ENCODE measurements at regions not wholly inside any gene's neighbourhood (a gene's known extent, or its start where the extent isn't known, plus 50 kb on each side); places are given as distances from the start of the nearest gene placed in this dataset.
"Not testable (repeated sequence)": the region's sequence is repeated elsewhere in the genome, so short reads cannot be mapped to it uniquely, and the experiment has no call there.

DNA sequence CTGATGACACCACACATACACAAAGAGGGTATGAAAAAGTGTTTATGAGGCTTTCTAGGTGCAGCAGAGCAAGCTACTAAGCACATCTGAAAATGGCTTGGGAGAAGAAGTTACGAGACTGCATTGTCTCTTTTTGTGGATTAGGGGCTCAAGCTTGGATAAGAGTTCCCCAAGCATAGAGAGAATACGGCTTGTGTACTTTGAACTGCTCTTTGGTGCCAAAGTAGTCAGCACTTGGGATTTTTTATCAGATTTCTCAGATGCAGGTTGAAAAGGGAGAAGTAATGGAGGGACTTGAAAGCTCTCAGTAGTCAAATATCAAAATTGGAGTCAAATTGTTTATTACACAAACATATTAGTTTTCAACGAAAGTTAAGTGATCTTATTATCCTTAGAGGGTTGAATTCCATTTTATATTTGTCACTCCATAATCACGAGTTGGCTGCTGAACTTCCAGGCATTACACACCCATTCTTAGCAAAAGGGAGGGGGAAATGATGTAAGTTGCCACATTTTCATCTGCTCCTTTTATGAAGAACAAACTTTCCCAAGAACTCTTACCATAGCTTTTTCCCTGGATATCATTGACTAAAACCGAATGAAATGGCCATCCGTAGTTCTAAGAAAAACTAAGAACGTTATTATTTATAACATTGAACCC lies 1904.9 kb downstream of the PCDH7 start:
- ATAC-seq (ENCODE audit: poor library complexity) = no peak
- intact Hi-C loops (cut with DNase I) = no loop called here

GRCh38 chr4:32625687-32626337 lies 1905.6 kb downstream of the PCDH7 start:
- DNase-seq (no peak), ATAC-seq (ENCODE audit: poor library complexity) (no peak)
- intact Hi-C loops (cut with DNase I) = no loop called here

More for the DNA sequence above, 1904.9 kb downstream of the PCDH7 start:
- no peak for DNase-seq

- intact Hi-C loops (cut with DNase I) = no loop called here
- DNase-seq (no peak), ATAC-seq (ENCODE audit: poor library complexity) (no peak)
These were observed 1911.7 kb downstream of the PCDH7 start for GRCh38 chr4:32631831-32632230.

DNA sequence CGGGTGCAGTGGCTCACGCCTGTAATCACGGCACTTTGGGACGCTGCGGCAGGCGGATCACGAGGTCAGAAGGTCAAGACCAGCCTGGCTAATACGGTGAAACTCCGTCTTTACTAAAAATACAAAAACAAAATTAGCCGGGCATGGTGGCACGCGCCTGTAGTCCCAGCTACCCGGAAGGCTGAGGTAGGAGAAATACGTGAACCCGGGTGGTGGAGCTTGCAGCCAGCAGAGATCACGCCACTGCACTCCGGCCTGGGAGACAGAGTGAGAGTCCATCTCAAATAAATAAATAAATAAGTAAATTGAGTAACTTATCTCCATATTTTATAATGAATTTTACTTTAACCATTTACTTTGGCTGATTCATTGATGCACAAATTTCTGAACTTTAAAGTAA lies 1913.3 kb downstream of the PCDH7 start:
- intact Hi-C loops (cut with DNase I) = no loop called here
- DNase-seq (no peak), ATAC-seq (ENCODE audit: poor library complexity) (no peak)

GRCh38 chr4:32645653-32646052 lies 1925.5 kb downstream of the PCDH7 start:
- DNase-seq (no peak), ATAC-seq (ENCODE audit: poor library complexity) (no peak)
- intact Hi-C loops (cut with DNase I) = no loop called here

- no peak for ATAC-seq (ENCODE audit: poor library complexity)
- no peak for DNase-seq
- intact Hi-C loops (cut with DNase I) = no loop called here
These were observed 1937.8 kb downstream of the PCDH7 start for GRCh38 chr4:32658019-32658418.

DNA sequence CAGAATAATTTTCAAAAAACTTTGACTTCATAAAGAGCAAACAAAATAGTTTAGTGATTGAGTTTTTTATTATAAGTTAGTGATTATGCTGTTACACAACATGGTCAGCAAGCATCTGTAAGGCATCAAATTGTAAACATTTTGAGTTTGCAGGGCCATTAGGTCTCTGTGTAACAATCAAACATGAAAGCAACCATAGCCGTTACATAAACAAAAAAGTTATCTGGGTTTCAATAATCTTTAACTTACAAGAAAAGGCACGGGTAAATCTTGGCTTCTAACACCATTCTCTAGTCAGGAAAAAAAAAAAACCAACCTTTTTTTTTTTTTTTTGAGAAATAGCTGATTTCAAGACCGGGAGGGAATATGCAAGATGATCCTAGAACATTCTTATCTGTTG lies 1941.1 kb downstream of the PCDH7 start:
- ATAC-seq (ENCODE audit: poor library complexity) = no peak
- intact Hi-C loops (cut with DNase I) = no loop called here

DNA sequence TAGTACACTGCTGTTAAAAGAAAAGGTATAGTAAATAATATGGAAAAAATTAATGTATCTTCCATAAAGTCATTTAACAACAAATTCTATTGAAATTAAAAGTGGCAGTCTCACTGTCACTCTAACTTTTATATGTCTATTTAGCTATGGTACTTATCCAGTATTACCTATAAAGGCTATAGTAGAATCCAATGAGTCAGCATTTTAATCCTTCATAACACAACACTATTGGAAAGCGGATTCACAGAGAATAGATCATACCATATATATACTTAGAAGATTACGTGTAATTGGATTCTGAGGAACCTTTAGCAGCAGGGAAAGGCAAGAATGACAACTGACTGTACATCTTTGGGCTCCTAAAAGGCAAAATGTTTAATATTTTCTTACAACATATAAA lies 1942.6 kb downstream of the PCDH7 start:
- DNase-seq = no peak
- intact Hi-C loops (cut with DNase I) = no loop called here
- no peak for ATAC-seq (ENCODE audit: poor library complexity)

More for the DNA sequence above, 1941.1 kb downstream of the PCDH7 start:
- DNase-seq = no peak

- intact Hi-C loops (cut with DNase I) = no loop called here
- DNase-seq = no peak
- no peak for ATAC-seq (ENCODE audit: poor library complexity)
These were observed 1952.2 kb downstream of the PCDH7 start for GRCh38 chr4:32672359-32672758.

DNA sequence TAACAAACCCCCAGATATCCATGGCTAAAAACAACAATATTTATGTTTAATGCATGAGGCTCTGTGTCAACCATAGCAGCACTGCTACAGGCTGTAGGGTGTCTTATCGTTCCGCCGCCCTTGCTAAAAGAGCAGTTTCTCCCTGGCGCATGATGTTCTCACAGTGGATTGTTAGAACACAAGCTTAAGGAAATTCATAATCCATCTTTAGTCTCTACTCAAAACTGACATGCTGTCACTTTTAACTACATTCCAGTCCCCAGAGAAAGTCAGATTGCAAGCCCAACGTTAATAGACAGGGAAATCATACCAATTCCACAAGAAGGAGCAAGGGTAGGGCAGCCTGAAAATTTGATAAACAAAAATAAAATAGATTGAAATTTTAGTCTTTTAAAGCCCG lies 1960.8 kb downstream of the PCDH7 start:
- intact Hi-C loops (cut with DNase I) = no loop called here
- ATAC-seq (ENCODE audit: poor library complexity) (no peak), DNase-seq (no peak)

GRCh38 chr4:32684160-32684559 lies 1964.0 kb downstream of the PCDH7 start:
- DNase-seq (no peak), ATAC-seq (ENCODE audit: poor library complexity) (no peak)
- intact Hi-C loops (cut with DNase I) = no loop called here

DNA sequence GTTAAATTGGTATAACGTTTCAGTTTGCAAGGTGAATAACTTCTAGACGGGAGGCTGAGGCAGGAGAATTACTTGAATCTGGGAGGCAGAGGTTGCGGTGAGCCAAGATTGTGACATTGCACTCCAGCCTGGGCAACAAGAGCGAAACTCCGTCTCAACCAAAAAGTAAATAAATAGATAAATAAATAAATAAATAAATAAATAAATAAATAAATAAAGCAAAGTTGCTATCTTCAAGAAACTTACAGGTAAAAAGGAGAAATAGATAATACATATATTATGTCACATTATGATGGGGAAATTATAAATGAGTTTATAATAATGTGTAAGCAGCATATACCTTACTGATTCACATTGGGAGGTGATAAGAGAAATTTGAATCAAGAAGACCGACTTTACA lies 1966.0 kb downstream of the PCDH7 start:
- no peak for DNase-seq
- ATAC-seq (ENCODE audit: poor library complexity) = no peak
- intact Hi-C loops (cut with DNase I) = no loop called here

DNA sequence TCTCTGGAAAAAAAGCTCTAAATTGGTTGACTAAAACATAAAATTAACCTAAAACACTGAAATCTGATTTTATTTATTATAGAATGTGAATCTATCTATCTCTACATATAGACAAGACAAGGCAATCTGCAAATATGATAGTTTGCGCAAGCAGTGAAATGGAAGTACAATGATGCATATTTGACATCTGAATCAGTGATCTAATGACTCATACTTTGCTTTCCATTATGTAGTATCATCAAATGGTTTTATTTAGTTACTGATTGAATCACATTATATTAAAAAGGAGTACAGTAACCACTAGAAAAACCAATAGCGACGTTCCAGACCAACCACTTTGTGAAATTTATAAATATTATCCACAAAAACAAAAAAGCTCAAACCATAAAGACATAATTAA lies 1969.3 kb downstream of the PCDH7 start:
- ATAC-seq (ENCODE audit: poor library complexity) (no peak), DNase-seq (no peak)
- intact Hi-C loops (cut with DNase I) = no loop called here

DNA sequence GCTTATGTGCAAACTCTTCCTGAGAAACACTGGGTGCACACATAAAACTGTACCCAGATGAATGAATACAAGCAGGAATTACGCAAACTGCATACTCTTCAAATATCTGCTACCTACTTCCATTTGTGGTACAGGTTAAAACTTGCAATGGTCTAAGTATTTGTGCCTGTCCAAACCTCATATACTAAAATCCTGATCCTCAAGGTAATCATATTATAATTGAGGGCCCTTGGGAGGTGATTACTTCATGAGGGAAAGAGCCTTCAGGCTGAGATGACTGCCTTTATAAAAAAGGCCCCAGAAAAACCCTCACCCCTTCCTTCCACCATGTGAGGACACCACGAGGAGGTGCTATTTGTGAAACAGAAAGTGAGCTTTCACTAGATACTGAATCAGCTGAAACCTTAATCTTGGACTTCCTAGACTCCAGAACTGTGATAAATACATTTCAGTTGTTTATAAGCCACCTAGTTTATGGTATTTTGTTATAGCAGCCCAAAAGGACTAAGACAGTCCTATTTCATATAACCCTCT lies 1977.2 kb downstream of the PCDH7 start:
- intact Hi-C loops (cut with DNase I) = no loop called here

DNA sequence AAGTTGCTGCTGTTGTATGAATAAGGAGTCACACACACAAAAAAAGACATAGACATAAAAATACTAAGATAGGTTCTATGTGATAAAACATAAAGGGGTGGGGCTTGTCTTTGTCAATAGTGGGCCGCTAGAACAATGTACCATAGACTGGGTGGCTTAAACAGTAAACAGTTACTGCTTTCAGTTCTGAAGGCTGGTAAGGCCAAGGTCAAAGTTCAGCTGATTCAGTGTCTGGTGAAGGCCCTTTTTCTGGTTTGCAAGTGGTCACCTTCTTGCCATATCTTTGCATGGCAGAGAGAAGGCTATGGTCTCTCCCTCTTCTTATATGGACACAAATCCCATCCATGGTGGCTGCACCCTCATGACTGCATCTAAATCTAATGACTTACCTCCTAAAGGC lies 1980.7 kb downstream of the PCDH7 start:
- DNase-seq (no peak), ATAC-seq (ENCODE audit: poor library complexity) (no peak)
- intact Hi-C loops (cut with DNase I) = no loop called here

More for the DNA sequence above, 1977.2 kb downstream of the PCDH7 start:
- ATAC-seq (ENCODE audit: poor library complexity) (no peak), DNase-seq (no peak)

DNA sequence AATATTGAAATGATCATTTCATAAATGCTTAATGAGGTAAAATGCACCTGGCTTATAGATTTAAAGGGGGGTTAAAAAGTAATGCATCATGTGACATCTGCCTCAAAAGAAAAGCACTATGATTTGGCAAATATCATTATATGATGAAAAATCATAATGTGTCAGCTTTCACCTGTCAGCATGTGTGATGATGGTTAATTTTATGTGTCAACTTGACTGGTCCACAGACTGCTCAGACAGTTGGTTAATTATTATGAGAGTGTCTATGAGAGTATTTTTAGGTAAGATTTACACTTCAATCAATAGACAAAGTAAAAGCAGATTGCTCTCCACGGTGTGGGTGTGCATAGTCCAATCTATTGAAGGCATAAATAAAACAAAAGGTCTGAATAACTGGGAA lies 1986.7 kb downstream of the PCDH7 start:
- no peak for ATAC-seq (ENCODE audit: poor library complexity)
- no peak for DNase-seq
- intact Hi-C loops (cut with DNase I) = no loop called here

- ATAC-seq (ENCODE audit: poor library complexity); DNase-seq; intact Hi-C loops (cut with DNase I): not testable (repeated sequence)
These were observed 1996.0 kb downstream of the PCDH7 start for GRCh38 chr4:32716090-32716620.

DNA sequence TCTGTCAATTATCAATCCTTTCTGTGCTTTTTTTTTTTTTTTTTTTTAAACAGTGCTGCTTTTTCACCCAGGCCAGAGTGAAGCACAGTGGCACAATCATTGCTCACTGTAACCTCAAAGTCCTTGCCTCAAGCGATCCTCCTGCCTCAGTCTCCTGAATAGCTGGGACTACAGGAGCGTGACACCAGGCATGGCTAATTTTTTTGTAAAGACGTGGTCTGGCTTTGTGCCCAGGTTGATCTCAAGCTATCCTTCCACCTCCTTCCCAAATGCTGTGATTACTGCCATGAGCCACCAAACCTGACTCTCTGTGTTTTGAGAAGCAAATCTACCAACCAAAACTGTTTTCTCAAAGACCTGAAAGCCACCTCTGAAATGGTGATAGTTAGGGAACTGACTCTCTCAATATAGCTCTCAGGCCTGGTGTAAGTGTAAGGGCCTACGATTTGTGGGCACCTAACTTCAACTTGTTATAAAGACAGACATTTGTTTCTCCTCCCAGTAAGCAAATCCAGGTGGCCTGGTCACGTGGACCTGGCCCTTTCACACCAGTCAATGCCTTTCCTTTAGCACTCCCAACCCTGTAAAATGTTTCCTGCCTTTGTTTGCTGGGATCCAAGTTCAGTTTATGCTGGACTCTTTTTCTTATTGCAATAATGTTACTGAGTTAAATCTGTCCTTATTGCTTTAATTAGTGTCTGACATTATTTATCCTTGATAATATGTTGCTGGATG lies 2015.9 kb downstream of the PCDH7 start:
- intact Hi-C loops (cut with DNase I) = no loop called here
- no peak for ATAC-seq (ENCODE audit: poor library complexity)
- no peak for DNase-seq

DNA sequence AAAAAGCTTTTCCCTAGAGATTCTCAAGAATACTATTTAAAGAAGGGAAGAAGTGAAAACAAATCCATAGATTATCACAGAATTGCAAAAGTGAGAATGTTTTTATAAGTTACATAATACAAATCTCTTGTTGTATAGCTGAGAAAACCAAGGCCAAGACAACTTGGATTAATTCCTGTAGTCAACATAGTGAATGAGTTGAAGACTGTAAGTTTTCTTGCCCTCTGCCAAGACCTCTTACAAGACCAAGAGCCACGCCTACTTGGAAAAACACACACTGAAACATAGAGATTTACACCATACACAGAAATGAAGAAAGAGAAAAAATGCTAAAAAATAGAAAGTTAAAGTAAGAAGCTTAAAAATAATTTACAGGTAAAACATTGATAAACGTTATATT lies 2024.0 kb downstream of the PCDH7 start:
- ATAC-seq (ENCODE audit: poor library complexity) = no peak
- no peak for DNase-seq
- intact Hi-C loops (cut with DNase I) = no loop called here

GRCh38 chr4:32745351-32745750 lies 2025.2 kb downstream of the PCDH7 start:
- intact Hi-C loops (cut with DNase I) = no loop called here
- DNase-seq (no peak), ATAC-seq (ENCODE audit: poor library complexity) (no peak)
